ENCODE measurements at regions not wholly inside any gene's neighbourhood (a gene's known extent, or its start where the extent isn't known, plus 50 kb on each side); places are given as distances from the start of the nearest gene placed in this dataset.

GRCh38 chr1:228976316-228976715, 241.0 kb downstream of the RHOU start:
- H2AK5ac ChIP-seq (ENCODE audit: low read length, severe bottlenecking), result no peak overlapping the region
- no peak overlapping the region for H2BK120ac ChIP-seq (ENCODE audit: low read depth, low read length)
- H3K4me3 ChIP-seq (ENCODE audit: insufficient read depth in 1 of 2, low read depth in 1 of 2, low read length in 2 of 2), result no peak overlapping the region
- H4K8ac ChIP-seq (ENCODE audit: low read length), result no peak overlapping the region
- no peak overlapping the region for H3K4me2 ChIP-seq (ENCODE audit: low read length, poor library complexity, severe bottlenecking)
- H3K9me3 ChIP-seq (ENCODE audit: control insufficient read depth, low read length), result no peaks in the 10 kb centered on the region
- H3K18ac ChIP-seq (ENCODE audit: low read depth in 1 of 2, low read length in 2 of 2), result no peak overlapping the region
- H3K27me3 ChIP-seq (ENCODE audit: control insufficient read depth in 1 of 2, insufficient read depth in 1 of 2, low read length in 2 of 2), result peaks cover 5 to 14% of the 10 kb centered on the region in 2 experiments
- 97% methylated on average over 6 of the region's 6 CpGs for WGBS
- H3K14ac ChIP-seq (ENCODE audit: low read length in 2 of 2), result no peak overlapping the region
- no peak overlapping the region for H3K23ac ChIP-seq (ENCODE audit: low read length in 2 of 2)
- no peak overlapping the region for H2BK15ac ChIP-seq (ENCODE audit: low read depth, poor library complexity, severe bottlenecking)
- no peaks in the 10 kb centered on the region for H3K4me1 ChIP-seq (ENCODE audit: control insufficient read depth, insufficient read depth, low read depth, low read length)
- no peaks in the 10 kb centered on the region for H3K79me1 ChIP-seq (replicated peaks; ENCODE audit: low read length, poor library complexity, severe bottlenecking)
- DNase-seq, result no peak
- no peak overlapping the region for H3K27ac ChIP-seq (ENCODE audit: low read length, poor library complexity, severe bottlenecking)
- H2BK12ac ChIP-seq (ENCODE audit: low read length in 2 of 2), result no peak overlapping the region
- no peaks in the 10 kb centered on the region for H3K36me3 ChIP-seq (ENCODE audit: control insufficient read depth in 1 of 2, insufficient read depth in 2 of 2, low read depth in 1 of 2, low read length in 2 of 2)
- no peak overlapping the region for H2BK5ac ChIP-seq (ENCODE audit: low read depth, low read length, poor library complexity, severe bottlenecking)
- no peak overlapping the region for H3K9ac ChIP-seq (ENCODE audit: low read length)
- H2AFZ ChIP-seq (ENCODE audit: low read depth, low read length), result no peak overlapping the region
- H3K4ac ChIP-seq (ENCODE audit: low read depth in 1 of 2, low read length in 2 of 2), result no peak overlapping the region
- H4K91ac ChIP-seq (ENCODE audit: low read length), result no peak overlapping the region

- Histone ChIP-seq H3K27ac (ENCODE audit: low read length, poor library complexity, severe bottlenecking) (no peak overlapping the region), H3K18ac (ENCODE audit: low read depth in 1 of 2, low read length in 2 of 2) (no peak overlapping the region), H2BK15ac (ENCODE audit: low read depth, poor library complexity, severe bottlenecking) (no peak overlapping the region), H3K4me3 (ENCODE audit: insufficient read depth in 1 of 2, low read depth in 1 of 2, low read length in 2 of 2) (no peak overlapping the region), H2BK120ac (ENCODE audit: low read depth, low read length) (no peak overlapping the region), H3K14ac (ENCODE audit: low read length in 2 of 2) (no peak overlapping the region), H4K8ac (ENCODE audit: low read length) (no peak overlapping the region), H3K36me3 (ENCODE audit: control insufficient read depth in 1 of 2, insufficient read depth in 2 of 2, low read depth in 1 of 2, low read length in 2 of 2) (no peaks in the 10 kb centered on the region), H3K23ac (ENCODE audit: low read length in 2 of 2) (no peak overlapping the region), H2BK5ac (ENCODE audit: low read depth, low read length, poor library complexity, severe bottlenecking) (no peak overlapping the region), H2AK5ac (ENCODE audit: low read length, severe bottlenecking) (no peak overlapping the region), H4K91ac (ENCODE audit: low read length) (no peak overlapping the region), H2AFZ (ENCODE audit: low read depth, low read length) (no peak overlapping the region), H3K4me2 (ENCODE audit: low read length, poor library complexity, severe bottlenecking) (no peak overlapping the region), H3K4me1 (ENCODE audit: control insufficient read depth, insufficient read depth, low read depth, low read length) (no peaks in the 10 kb centered on the region), H3K9ac (ENCODE audit: low read length) (no peak overlapping the region), H3K4ac (ENCODE audit: low read depth in 1 of 2, low read length in 2 of 2) (no peak overlapping the region), H3K27me3 (ENCODE audit: control insufficient read depth in 1 of 2, insufficient read depth in 1 of 2, low read length in 2 of 2) (peaks cover 5 to 14% of the 10 kb centered on the region in 2 experiments), H3K9me3 (ENCODE audit: control insufficient read depth, low read length) (no peaks in the 10 kb centered on the region), H2BK12ac (ENCODE audit: low read length in 2 of 2) (no peak overlapping the region), H3K79me1 (replicated peaks; ENCODE audit: low read length, poor library complexity, severe bottlenecking) (no peaks in the 10 kb centered on the region)
- 89% methylated on average over 7 of the region's 8 CpGs for WGBS
- no peak for DNase-seq
Observed at GRCh38 chr1:228977307-228977706, 242.0 kb downstream of the RHOU start.

GRCh38 chr1:228977741-228978140, 242.5 kb downstream of the RHOU start:
- Histone ChIP-seq H2BK120ac (ENCODE audit: low read depth, low read length) (no peak overlapping the region), H2BK15ac (ENCODE audit: low read depth, poor library complexity, severe bottlenecking) (no peak overlapping the region), H3K9ac (ENCODE audit: low read length) (no peak overlapping the region), H3K4me2 (ENCODE audit: low read length, poor library complexity, severe bottlenecking) (no peak overlapping the region), H2AFZ (ENCODE audit: low read depth, low read length) (no peak overlapping the region), H3K79me1 (replicated peaks; ENCODE audit: low read length, poor library complexity, severe bottlenecking) (no peaks in the 10 kb centered on the region), H3K36me3 (ENCODE audit: control insufficient read depth in 1 of 2, insufficient read depth in 2 of 2, low read depth in 1 of 2, low read length in 2 of 2) (no peaks in the 10 kb centered on the region), H3K4me1 (ENCODE audit: control insufficient read depth, insufficient read depth, low read depth, low read length) (no peaks in the 10 kb centered on the region), H2BK5ac (ENCODE audit: low read depth, low read length, poor library complexity, severe bottlenecking) (no peak overlapping the region), H3K14ac (ENCODE audit: low read length in 2 of 2) (no peak overlapping the region), H2BK12ac (ENCODE audit: low read length in 2 of 2) (no peak overlapping the region), H3K9me3 (ENCODE audit: control insufficient read depth, low read length) (no peaks in the 10 kb centered on the region), H4K8ac (ENCODE audit: low read length) (no peak overlapping the region), H3K23ac (ENCODE audit: low read length in 2 of 2) (no peak overlapping the region), H3K27me3 (ENCODE audit: control insufficient read depth in 1 of 2, insufficient read depth in 1 of 2, low read length in 2 of 2) (peaks cover 5 to 14% of the 10 kb centered on the region in 2 experiments), H3K18ac (ENCODE audit: low read depth in 1 of 2, low read length in 2 of 2) (peak overlapping the region in 1 of 2 experiments; percentile 37), H3K4ac (ENCODE audit: low read depth in 1 of 2, low read length in 2 of 2) (no peak overlapping the region), H3K4me3 (ENCODE audit: insufficient read depth in 1 of 2, low read depth in 1 of 2, low read length in 2 of 2) (no peak overlapping the region), H4K91ac (ENCODE audit: low read length) (peak overlapping the region; percentile 57), H2AK5ac (ENCODE audit: low read length, severe bottlenecking) (no peak overlapping the region), H3K27ac (ENCODE audit: low read length, poor library complexity, severe bottlenecking) (no peak overlapping the region)
- WGBS, result 91% methylated on average over 3 of the region's 3 CpGs
- DNase-seq, result no peak

- Histone ChIP-seq H3K4me3 (ENCODE audit: insufficient read depth in 1 of 2, low read depth in 1 of 2, low read length in 2 of 2) (peak overlapping the region in 1 of 2 experiments; percentile 30), H3K79me1 (replicated peaks; ENCODE audit: low read length, poor library complexity, severe bottlenecking) (no peaks in the 10 kb centered on the region), H2BK12ac (ENCODE audit: low read length in 2 of 2) (peak overlapping the region in 1 of 2 experiments; percentile 35), H2AK5ac (ENCODE audit: low read length, severe bottlenecking) (no peak overlapping the region), H3K18ac (ENCODE audit: low read depth in 1 of 2, low read length in 2 of 2) (peak overlapping the region; percentile 6 to 69), H3K27ac (ENCODE audit: low read length, poor library complexity, severe bottlenecking) (no peak overlapping the region), H3K23ac (ENCODE audit: low read length in 2 of 2) (peak overlapping the region in 1 of 2 experiments; percentile 11), H3K9me3 (ENCODE audit: control insufficient read depth, low read length) (no peaks in the 10 kb centered on the region), H4K8ac (ENCODE audit: low read length) (peak overlapping the region; percentile 65), H3K36me3 (ENCODE audit: control insufficient read depth in 1 of 2, insufficient read depth in 2 of 2, low read depth in 1 of 2, low read length in 2 of 2) (no peaks in the 10 kb centered on the region), H2BK5ac (ENCODE audit: low read depth, low read length, poor library complexity, severe bottlenecking) (no peak overlapping the region), H2BK120ac (ENCODE audit: low read depth, low read length) (no peak overlapping the region), H3K14ac (ENCODE audit: low read length in 2 of 2) (peak overlapping the region in 1 of 2 experiments; percentile 45), H2BK15ac (ENCODE audit: low read depth, poor library complexity, severe bottlenecking) (no peak overlapping the region), H3K9ac (ENCODE audit: low read length) (no peak overlapping the region), H3K4ac (ENCODE audit: low read depth in 1 of 2, low read length in 2 of 2) (peak overlapping the region in 1 of 2 experiments; percentile 58), H3K4me2 (ENCODE audit: low read length, poor library complexity, severe bottlenecking) (no peak overlapping the region), H4K91ac (ENCODE audit: low read length) (peak overlapping the region; percentile 54), H3K27me3 (ENCODE audit: control insufficient read depth in 1 of 2, insufficient read depth in 1 of 2, low read length in 2 of 2) (peaks cover 5 to 14% of the 10 kb centered on the region in 2 experiments), H2AFZ (ENCODE audit: low read depth, low read length) (no peak overlapping the region), H3K4me1 (ENCODE audit: control insufficient read depth, insufficient read depth, low read depth, low read length) (no peaks in the 10 kb centered on the region)
- no peak for DNase-seq
- WGBS, result 58% methylated on average over 14 of the region's 14 CpGs
Observed at GRCh38 chr1:228978484-228979324, 243.4 kb downstream of the RHOU start.
